ENCODE measurements at regions not wholly inside any gene's neighbourhood (a gene's known extent, or its start where the extent isn't known, plus 50 kb on each side); places are given as distances from the start of the nearest gene placed in this dataset.

DNA sequence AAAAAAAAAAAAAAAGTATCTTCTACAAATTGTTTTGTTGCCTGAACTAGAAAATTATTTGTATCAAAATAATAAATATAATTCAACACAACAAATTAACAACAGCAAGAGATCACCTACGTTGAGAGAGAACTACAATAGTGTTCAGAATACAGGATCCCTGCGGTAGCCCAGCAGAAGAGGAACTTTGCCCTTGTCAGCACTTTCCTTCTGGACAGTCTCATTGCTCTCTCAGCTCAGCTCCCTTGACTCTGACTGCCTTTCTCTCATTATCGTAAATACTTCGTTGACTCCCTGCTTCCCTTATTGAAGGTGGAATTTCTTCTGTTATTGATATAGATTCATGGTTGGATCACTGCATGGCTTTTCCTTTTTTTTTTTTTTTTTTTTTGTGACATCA, 469.5 kb upstream of the VSTM2A start:
- no peak for TF ChIP-seq EZH2phosphoT487 (IDR thresholded peaks at IDR 0.05; ENCODE audit: borderline replicate concordance)
- TF ChIP-seq, protein P1, sequence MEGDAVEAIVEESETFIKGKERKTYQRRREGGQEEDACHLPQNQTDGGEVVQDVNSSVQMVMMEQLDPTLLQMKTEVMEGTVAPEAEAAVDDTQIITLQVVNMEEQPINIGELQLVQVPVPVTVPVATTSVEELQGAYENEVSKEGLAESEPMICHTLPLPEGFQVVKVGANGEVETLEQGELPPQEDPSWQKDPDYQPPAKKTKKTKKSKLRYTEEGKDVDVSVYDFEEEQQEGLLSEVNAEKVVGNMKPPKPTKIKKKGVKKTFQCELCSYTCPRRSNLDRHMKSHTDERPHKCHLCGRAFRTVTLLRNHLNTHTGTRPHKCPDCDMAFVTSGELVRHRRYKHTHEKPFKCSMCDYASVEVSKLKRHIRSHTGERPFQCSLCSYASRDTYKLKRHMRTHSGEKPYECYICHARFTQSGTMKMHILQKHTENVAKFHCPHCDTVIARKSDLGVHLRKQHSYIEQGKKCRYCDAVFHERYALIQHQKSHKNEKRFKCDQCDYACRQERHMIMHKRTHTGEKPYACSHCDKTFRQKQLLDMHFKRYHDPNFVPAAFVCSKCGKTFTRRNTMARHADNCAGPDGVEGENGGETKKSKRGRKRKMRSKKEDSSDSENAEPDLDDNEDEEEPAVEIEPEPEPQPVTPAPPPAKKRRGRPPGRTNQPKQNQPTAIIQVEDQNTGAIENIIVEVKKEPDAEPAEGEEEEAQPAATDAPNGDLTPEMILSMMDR (conservative IDR thresholded peaks at IDR 0.05; ENCODE audit: low read length): no peak
- no peak overlapping the region for H3K4me3 ChIP-seq (ENCODE audit: low read length, poor library complexity, severe bottlenecking)
- no peaks in the 10 kb centered on the region for H3K36me3 ChIP-seq (ENCODE audit: insufficient read depth, low read length)
- H3K79me2 ChIP-seq (ENCODE audit: insufficient read depth, low read length): no peaks in the 10 kb centered on the region
- H3F3A ChIP-seq (ENCODE audit: low read depth): no peaks in the 10 kb centered on the region
- no peaks in the 10 kb centered on the region for H3K4me1 ChIP-seq (ENCODE audit: insufficient read depth, low read length, poor library complexity, severe bottlenecking)
- no peaks in the 10 kb centered on the region for H3K27me3 ChIP-seq (ENCODE audit: insufficient read depth, low read length, poor library complexity, severe bottlenecking)
- H3K4me2 ChIP-seq (ENCODE audit: low read depth, low read length, poor library complexity, severe bottlenecking): no peak overlapping the region
- no peaks in the 10 kb centered on the region for H4K20me1 ChIP-seq (ENCODE audit: insufficient read depth, low read length, poor library complexity, severe bottlenecking)
- no peak overlapping the region for H3K9ac ChIP-seq (ENCODE audit: low read depth, low read length, poor library complexity, severe bottlenecking)
- no peaks in the 10 kb centered on the region; the same call in 1 of the 2 replicates for H3K9me3 ChIP-seq (ENCODE audit: insufficient read depth, low read depth, low read length)
- no peaks in the 10 kb centered on the region for H3K9me2 ChIP-seq (replicated peaks; ENCODE audit: low read depth, low read length)
- no peak overlapping the region for H2AFZ ChIP-seq (ENCODE audit: low read length)

DNA sequence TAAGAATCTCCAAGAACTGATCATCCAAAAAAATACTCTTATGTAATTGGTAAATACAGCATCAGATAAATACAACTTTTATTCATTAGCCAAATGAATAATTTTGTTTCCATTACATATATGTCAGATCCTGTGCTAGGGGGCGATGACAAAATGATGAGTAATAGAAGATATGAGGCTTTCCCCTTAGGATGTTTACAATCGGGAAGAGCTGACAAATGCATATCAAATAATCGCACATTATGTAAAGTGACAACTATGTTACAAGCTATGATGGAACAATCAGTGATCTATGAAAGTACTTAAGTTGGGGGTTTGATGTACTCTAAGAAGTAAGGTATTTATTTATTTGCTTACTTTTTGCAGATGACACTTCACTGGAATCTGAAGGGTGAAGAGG, 465.6 kb upstream of the VSTM2A start:
- TF ChIP-seq, protein P1 (conservative IDR thresholded peaks at IDR 0.05; ENCODE audit: low read length): no peak
- no peak for TF ChIP-seq EZH2phosphoT487 (IDR thresholded peaks at IDR 0.05; ENCODE audit: borderline replicate concordance)
- Histone ChIP-seq H3F3A (ENCODE audit: low read depth) (no peaks in the 10 kb centered on the region), H3K27me3 (ENCODE audit: insufficient read depth, low read length, poor library complexity, severe bottlenecking) (no peaks in the 10 kb centered on the region), H3K9me3 (ENCODE audit: insufficient read depth, low read depth, low read length) (no peaks in the 10 kb centered on the region; the same call in 1 of the 2 replicates), H3K4me1 (ENCODE audit: insufficient read depth, low read length, poor library complexity, severe bottlenecking) (no peaks in the 10 kb centered on the region), H4K20me1 (ENCODE audit: insufficient read depth, low read length, poor library complexity, severe bottlenecking) (no peaks in the 10 kb centered on the region), H3K9me2 (replicated peaks; ENCODE audit: low read depth, low read length) (no peaks in the 10 kb centered on the region), H3K9ac (ENCODE audit: low read depth, low read length, poor library complexity, severe bottlenecking) (no peak overlapping the region), H3K79me2 (ENCODE audit: insufficient read depth, low read length) (no peaks in the 10 kb centered on the region), H3K4me2 (ENCODE audit: low read depth, low read length, poor library complexity, severe bottlenecking) (no peak overlapping the region), H3K4me3 (ENCODE audit: low read length, poor library complexity, severe bottlenecking) (no peak overlapping the region), H2AFZ (ENCODE audit: low read length) (no peak overlapping the region), H3K36me3 (ENCODE audit: insufficient read depth, low read length) (no peaks in the 10 kb centered on the region)

DNA sequence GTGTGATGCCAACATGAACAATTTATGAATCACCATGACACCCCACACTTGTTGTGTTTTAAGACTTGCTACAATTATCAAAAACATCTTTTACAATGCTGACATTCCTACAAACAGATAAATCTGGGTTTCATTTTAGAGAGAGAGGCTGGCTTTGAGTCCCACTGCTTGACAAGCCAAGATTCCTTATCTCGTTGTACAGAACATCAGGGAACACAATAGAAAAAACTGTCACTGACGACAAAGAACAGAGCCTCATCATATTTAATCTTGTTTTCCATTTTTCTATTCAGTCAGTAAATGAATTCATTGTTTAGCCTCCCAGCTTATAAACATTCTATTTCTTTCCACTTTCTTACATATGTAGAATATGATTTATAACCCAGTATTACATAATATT, 461.6 kb upstream of the VSTM2A start:
- Histone ChIP-seq H3F3A (ENCODE audit: low read depth) (no peaks in the 10 kb centered on the region), H3K4me3 (ENCODE audit: low read length, poor library complexity, severe bottlenecking) (no peak overlapping the region), H3K9me2 (replicated peaks; ENCODE audit: low read depth, low read length) (no peaks in the 10 kb centered on the region), H2AFZ (ENCODE audit: low read length) (no peak overlapping the region), H3K9ac (ENCODE audit: low read depth, low read length, poor library complexity, severe bottlenecking) (no peak overlapping the region), H3K4me1 (ENCODE audit: insufficient read depth, low read length, poor library complexity, severe bottlenecking) (no peaks in the 10 kb centered on the region), H3K79me2 (ENCODE audit: insufficient read depth, low read length) (no peaks in the 10 kb centered on the region), H4K20me1 (ENCODE audit: insufficient read depth, low read length, poor library complexity, severe bottlenecking) (no peaks in the 10 kb centered on the region), H3K27me3 (ENCODE audit: insufficient read depth, low read length, poor library complexity, severe bottlenecking) (no peaks in the 10 kb centered on the region), H3K9me3 (ENCODE audit: insufficient read depth, low read depth, low read length) (no peaks in the 10 kb centered on the region), H3K4me2 (ENCODE audit: low read depth, low read length, poor library complexity, severe bottlenecking) (no peak overlapping the region), H3K36me3 (ENCODE audit: insufficient read depth, low read length) (no peaks in the 10 kb centered on the region)
- TF ChIP-seq, protein P1 (conservative IDR thresholded peaks at IDR 0.05; ENCODE audit: low read length): no peak
- TF ChIP-seq EZH2phosphoT487 (IDR thresholded peaks at IDR 0.05; ENCODE audit: borderline replicate concordance): no peak

Measured in Loucy (cell line).